Endodermal cell (in vitro differentiated cells): ENCODE measurements at regions not wholly inside any gene's neighbourhood (a gene's known extent, or its start where the extent isn't known, plus 50 kb on each side); places are given as distances from the start of the nearest gene placed in this dataset.

ENCODE experiments used
- DNase-seq: peaks from one replicate; pipeline ENCODE4 v3.0.0-alpha.2; 2017
- H3K27ac ChIP-seq: 2 replicates; pipeline ENCODE4 v1.5.1; 2013; ENCODE audit warnings: mild to moderate bottlenecking, low read depth, low read length, moderate library complexity
- H3K27me3 ChIP-seq: 2 replicates; pipeline ENCODE4 v1.6.1; 2013; ENCODE audit warnings: mild to moderate bottlenecking, low read length, moderate library complexity; ENCODE audit not compliant: insufficient read depth, control insufficient read depth, poor library complexity, severe bottlenecking
- H3K36me3 ChIP-seq: 2 replicates; pipeline ENCODE4 v1.7.0; 2013; ENCODE audit warnings: mild to moderate bottlenecking, low read length, moderate library complexity; ENCODE audit not compliant: control insufficient read depth, insufficient read depth
- H3K4me1 ChIP-seq: one replicate; pipeline ENCODE4 v1.7.0; 2013; ENCODE audit warnings: low read length; ENCODE audit not compliant: control insufficient read depth, insufficient read depth
- H3K4me3 ChIP-seq: 2 replicates; pipeline ENCODE4 v1.5.1; 2013; ENCODE audit warnings: mild to moderate bottlenecking, low read length, moderate library complexity
- H3K9ac ChIP-seq: 2 replicates; pipeline ENCODE4 v1.6.1; 2013; ENCODE audit warnings: mild to moderate bottlenecking, low read length, moderate library complexity; ENCODE audit not compliant: poor library complexity, severe bottlenecking; ENCODE audit errors: extremely low read depth
- H3K9me3 ChIP-seq: 2 replicates; pipeline ENCODE4 v1.6.1; 2013; ENCODE audit warnings: mild to moderate bottlenecking, low read length, moderate library complexity; ENCODE audit not compliant: control insufficient read depth
- H3K27ac Mint-ChIP-seq: 2 replicates; pipeline ENCODE4 v1.8.0; 2020; ENCODE audit warnings: mixed read lengths
- H3K27me3 Mint-ChIP-seq: 2 replicates; pipeline ENCODE4 v1.8.0; 2021; ENCODE audit warnings: mild to moderate bottlenecking, mixed read lengths; ENCODE audit not compliant: insufficient read depth
- H3K36me3 Mint-ChIP-seq: 2 replicates; pipeline ENCODE4 v1.8.0; 2020; ENCODE audit warnings: low read depth, mixed read lengths
- H3K4me1 Mint-ChIP-seq: 2 replicates; pipeline ENCODE4 v1.8.0; 2020; ENCODE audit warnings: mixed read lengths
- H3K4me3 Mint-ChIP-seq: 2 replicates; pipeline ENCODE4 v1.8.0; 2020; ENCODE audit warnings: mild to moderate bottlenecking, moderate library complexity, mixed read lengths
- H3K9me3 Mint-ChIP-seq: 2 replicates; pipeline ENCODE4 v1.8.0; 2020; ENCODE audit warnings: mild to moderate bottlenecking, mixed read lengths
- WGBS, 2 experiments: methylation state at CpG; one replicate each; pipeline versions ENCODE4 v1.1.5 to v1.1.7; 2013; ENCODE audit warnings: missing lambda C conversion rate in 2 of 2, mixed read lengths in 1 of 2; ENCODE audit not compliant: insufficient coverage in 1 of 2, insufficient read length in 1 of 2; 5-methylcytosine and 5-hydroxymethylcytosine counted together
- TF ChIP-seq, protein P1 (sequence below): fragments of 200-600 bp; sonication (generic); conservative IDR thresholded peaks from 2 replicates; pipeline ENCODE4 v1.5.0; 2021; ENCODE audit warnings: antibody characterized with exemption, mild to moderate bottlenecking

DNA sequence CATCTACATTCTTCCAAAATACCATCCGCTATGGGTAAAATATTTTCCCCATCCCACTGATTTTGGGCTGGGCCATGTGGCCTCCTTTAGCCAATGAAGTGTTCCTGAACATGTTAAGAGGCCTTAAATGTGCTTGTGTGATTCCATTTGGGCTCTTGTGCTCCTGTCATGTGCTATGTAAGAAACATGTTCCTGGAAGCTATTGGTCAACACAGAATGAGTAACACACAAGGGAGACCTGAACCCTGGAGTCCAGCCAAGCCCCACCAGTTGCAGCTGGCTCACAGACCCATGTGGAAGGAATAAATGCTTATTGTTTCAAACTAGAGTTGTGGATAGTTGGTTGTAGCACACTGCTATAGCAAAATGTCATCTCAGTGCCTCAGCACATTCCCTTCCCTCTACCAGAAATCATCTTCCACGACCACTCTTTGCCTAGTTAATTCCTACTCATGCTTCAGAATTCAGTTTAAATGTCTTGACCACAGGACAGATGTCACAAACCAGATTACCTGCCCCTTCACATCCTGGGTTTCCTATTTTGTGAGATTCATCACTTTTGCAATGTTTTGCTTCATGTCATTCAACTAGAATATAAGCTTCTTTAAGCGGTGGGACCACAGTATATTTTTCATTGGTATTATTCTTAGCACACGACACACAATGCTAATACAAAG is 217.3 kb upstream of the EEA1 start:
- WGBS, 2 experiments, result 86 to 96% methylated on average over 1 to 3 of the region's 4 CpGs
- H3K36me3 Mint-ChIP-seq, result no peaks in the 10 kb centered on the region
- H3K36me3 ChIP-seq, result no peaks in the 10 kb centered on the region
- no peak overlapping the region for H3K4me3 ChIP-seq
- H3K9me3 ChIP-seq, result peaks cover 6% of the 10 kb centered on the region
- DNase-seq, result no peak
- TF ChIP-seq, protein P1, sequence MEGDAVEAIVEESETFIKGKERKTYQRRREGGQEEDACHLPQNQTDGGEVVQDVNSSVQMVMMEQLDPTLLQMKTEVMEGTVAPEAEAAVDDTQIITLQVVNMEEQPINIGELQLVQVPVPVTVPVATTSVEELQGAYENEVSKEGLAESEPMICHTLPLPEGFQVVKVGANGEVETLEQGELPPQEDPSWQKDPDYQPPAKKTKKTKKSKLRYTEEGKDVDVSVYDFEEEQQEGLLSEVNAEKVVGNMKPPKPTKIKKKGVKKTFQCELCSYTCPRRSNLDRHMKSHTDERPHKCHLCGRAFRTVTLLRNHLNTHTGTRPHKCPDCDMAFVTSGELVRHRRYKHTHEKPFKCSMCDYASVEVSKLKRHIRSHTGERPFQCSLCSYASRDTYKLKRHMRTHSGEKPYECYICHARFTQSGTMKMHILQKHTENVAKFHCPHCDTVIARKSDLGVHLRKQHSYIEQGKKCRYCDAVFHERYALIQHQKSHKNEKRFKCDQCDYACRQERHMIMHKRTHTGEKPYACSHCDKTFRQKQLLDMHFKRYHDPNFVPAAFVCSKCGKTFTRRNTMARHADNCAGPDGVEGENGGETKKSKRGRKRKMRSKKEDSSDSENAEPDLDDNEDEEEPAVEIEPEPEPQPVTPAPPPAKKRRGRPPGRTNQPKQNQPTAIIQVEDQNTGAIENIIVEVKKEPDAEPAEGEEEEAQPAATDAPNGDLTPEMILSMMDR, result no peak
- peaks cover 17% of the 10 kb centered on the region for H3K27me3 Mint-ChIP-seq
- no peak overlapping the region for H3K9ac ChIP-seq
- H3K27me3 ChIP-seq, result no peaks in the 10 kb centered on the region
- no peaks in the 10 kb centered on the region for H3K4me1 ChIP-seq
- peaks cover 4% of the 10 kb centered on the region for H3K4me1 Mint-ChIP-seq
- H3K27ac ChIP-seq, result no peak overlapping the region
- no peaks in the 10 kb centered on the region for H3K9me3 Mint-ChIP-seq
- no peak overlapping the region for H3K4me3 Mint-ChIP-seq
- no peak overlapping the region for H3K27ac Mint-ChIP-seq

DNA sequence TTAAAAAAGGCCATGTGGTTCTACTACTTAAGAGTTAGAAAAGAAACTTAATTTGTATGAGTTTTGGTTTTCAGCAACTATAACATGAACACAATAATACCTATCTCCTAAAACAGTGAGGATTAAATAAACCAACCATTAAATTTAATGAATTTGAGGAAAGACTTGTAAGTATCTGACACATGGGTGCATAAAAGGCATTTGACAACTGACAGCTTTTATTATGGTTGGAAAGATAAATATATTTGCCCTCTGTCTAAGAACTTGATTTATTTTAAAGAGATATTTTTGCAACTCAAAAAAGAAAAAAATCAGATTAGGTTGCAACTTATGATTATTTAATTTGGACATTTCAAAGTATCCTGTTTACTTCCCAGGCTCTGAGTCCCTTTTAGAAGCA is 217.9 kb upstream of the EEA1 start:
- Histone ChIP-seq H3K27ac (no peak overlapping the region), H3K36me3 (no peaks in the 10 kb centered on the region), H3K9me3 (peaks cover 6% of the 10 kb centered on the region), H3K4me1 (no peaks in the 10 kb centered on the region), H3K9ac (no peak overlapping the region), H3K4me3 (no peak overlapping the region), H3K27me3 (no peaks in the 10 kb centered on the region)
- TF ChIP-seq, protein P1, result no peak
- H3K9me3 Mint-ChIP-seq, result no peaks in the 10 kb centered on the region
- H3K4me3 Mint-ChIP-seq, result no peak overlapping the region
- no peak overlapping the region for H3K27ac Mint-ChIP-seq
- H3K36me3 Mint-ChIP-seq, result no peaks in the 10 kb centered on the region
- H3K27me3 Mint-ChIP-seq, result peaks cover 16% of the 10 kb centered on the region
- H3K4me1 Mint-ChIP-seq, result peaks cover 4% of the 10 kb centered on the region
- DNase-seq, result no peak

DNA sequence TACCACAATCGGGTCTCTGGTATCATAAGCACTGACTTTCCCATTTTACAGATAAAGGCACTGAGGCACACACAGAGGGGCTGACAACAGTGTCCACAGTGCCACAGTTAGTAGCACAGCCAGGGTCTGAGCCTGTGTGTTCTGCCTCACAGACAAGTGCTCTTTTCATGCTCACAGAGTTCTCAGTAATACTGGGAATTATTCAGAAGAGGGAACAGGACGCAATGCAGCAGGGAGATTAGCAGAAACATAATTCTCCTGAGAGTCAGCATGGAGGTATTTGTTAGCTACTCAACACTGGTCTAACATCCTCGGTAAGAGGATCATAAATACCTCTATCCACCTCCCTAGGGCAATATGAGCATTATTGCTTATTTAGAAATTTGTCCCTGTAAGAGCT is 219.3 kb upstream of the EEA1 start:
- TF ChIP-seq, protein P1, result no peak
- Mint-ChIP-seq H3K27me3 (peaks cover 13% of the 10 kb centered on the region), H3K9me3 (no peaks in the 10 kb centered on the region), H3K36me3 (no peaks in the 10 kb centered on the region), H3K27ac (no peak overlapping the region), H3K4me3 (no peak overlapping the region), H3K4me1 (peaks cover 4% of the 10 kb centered on the region)
- WGBS, 2 experiments, result 89 to 94% methylated on average over 2 to 3 of the region's 3 CpGs
- Histone ChIP-seq H3K27ac (no peak overlapping the region), H3K36me3 (no peaks in the 10 kb centered on the region), H3K4me1 (no peaks in the 10 kb centered on the region), H3K9ac (no peak overlapping the region), H3K4me3 (no peak overlapping the region), H3K27me3 (no peaks in the 10 kb centered on the region), H3K9me3 (peaks cover 6% of the 10 kb centered on the region)
- no peak for DNase-seq
